GM19324 (cell line): ENCODE measurements at regions not wholly inside any gene's neighbourhood (a gene's known extent, or its start where the extent isn't known, plus 50 kb on each side); places are given as distances from the start of the nearest gene placed in this dataset.

Experiments
- ATAC-seq: cut with Tn5 transposase; IDR thresholded peaks from one replicate; pipeline ENCODE4 v1.9.1; 2021; ENCODE audit warnings: mild to moderate bottlenecking, moderate library complexity; ENCODE audit not compliant: unreplicated experiment, low FRiP score

GRCh38 chr5:125720348-125720685, 702.9 kb upstream of the GRAMD2B start:
- ATAC-seq = no peak

- ATAC-seq = no peak
Measured at GRCh38 chr5:125720721-125721120, 702.5 kb upstream of the GRAMD2B start.

- ATAC-seq = no peak
Measured at GRCh38 chr5:125722550-125722949, 700.7 kb upstream of the GRAMD2B start.

GRCh38 chr5:125725691-125726090, 697.5 kb upstream of the GRAMD2B start:
- no peak for ATAC-seq

GRCh38 chr5:125743939-125744338, 679.3 kb upstream of the GRAMD2B start:
- no peak for ATAC-seq

GRCh38 chr5:125746917-125747316, 676.3 kb upstream of the GRAMD2B start:
- no peak for ATAC-seq

GRCh38 chr5:125750147-125750860, 672.9 kb upstream of the GRAMD2B start:
- no peak for ATAC-seq

GRCh38 chr5:125750861-125751186, 672.4 kb upstream of the GRAMD2B start:
- no peak for ATAC-seq

GRCh38 chr5:125756456-125756855, 666.8 kb upstream of the GRAMD2B start:
- no peak for ATAC-seq

- ATAC-seq = no peak
Measured at GRCh38 chr5:125766706-125767105, 656.5 kb upstream of the GRAMD2B start.

- no peak for ATAC-seq
Measured at GRCh38 chr5:125775896-125776295, 647.3 kb upstream of the GRAMD2B start.

- no peak for ATAC-seq
Measured at GRCh38 chr5:125776656-125777139, 646.5 kb upstream of the GRAMD2B start.

- no peak for ATAC-seq
Measured at GRCh38 chr5:125778791-125779190, 644.4 kb upstream of the GRAMD2B start.

- no peak for ATAC-seq
Measured at GRCh38 chr5:125785407-125785806, 637.8 kb upstream of the GRAMD2B start.

- ATAC-seq = no peak
Measured at GRCh38 chr5:125786021-125786420, 637.2 kb upstream of the GRAMD2B start.

GRCh38 chr5:125793470-125793869, 629.7 kb upstream of the GRAMD2B start:
- ATAC-seq = no peak

- no peak for ATAC-seq
Measured at GRCh38 chr5:125794922-125795321, 628.3 kb upstream of the GRAMD2B start.

GRCh38 chr5:125798307-125798706, 624.9 kb upstream of the GRAMD2B start:
- ATAC-seq = no peak

- ATAC-seq = no peak
Measured at GRCh38 chr5:125812651-125813050, 610.6 kb upstream of the GRAMD2B start.

- no peak for ATAC-seq
Measured at GRCh38 chr5:125813221-125813974, 609.8 kb upstream of the GRAMD2B start.

GRCh38 chr5:125814119-125814518, 609.1 kb upstream of the GRAMD2B start:
- ATAC-seq = no peak

- ATAC-seq = no peak
Measured at GRCh38 chr5:125823572-125823971, 599.6 kb upstream of the GRAMD2B start.
